GM19438 (cell line): ENCODE measurements at regions not wholly inside any gene's neighbourhood (a gene's known extent, or its start where the extent isn't known, plus 50 kb on each side); places are given as distances from the start of the nearest gene placed in this dataset.
"Not testable (repeated sequence)": the region's sequence is repeated elsewhere in the genome, so short reads cannot be mapped to it uniquely, and the experiment has no call there.

Source experiments
- ATAC-seq: cut with Tn5 transposase; IDR thresholded peaks from one replicate; pipeline ENCODE4 v1.9.1; 2021; ENCODE audit warnings: low read depth; ENCODE audit not compliant: unreplicated experiment

DNA sequence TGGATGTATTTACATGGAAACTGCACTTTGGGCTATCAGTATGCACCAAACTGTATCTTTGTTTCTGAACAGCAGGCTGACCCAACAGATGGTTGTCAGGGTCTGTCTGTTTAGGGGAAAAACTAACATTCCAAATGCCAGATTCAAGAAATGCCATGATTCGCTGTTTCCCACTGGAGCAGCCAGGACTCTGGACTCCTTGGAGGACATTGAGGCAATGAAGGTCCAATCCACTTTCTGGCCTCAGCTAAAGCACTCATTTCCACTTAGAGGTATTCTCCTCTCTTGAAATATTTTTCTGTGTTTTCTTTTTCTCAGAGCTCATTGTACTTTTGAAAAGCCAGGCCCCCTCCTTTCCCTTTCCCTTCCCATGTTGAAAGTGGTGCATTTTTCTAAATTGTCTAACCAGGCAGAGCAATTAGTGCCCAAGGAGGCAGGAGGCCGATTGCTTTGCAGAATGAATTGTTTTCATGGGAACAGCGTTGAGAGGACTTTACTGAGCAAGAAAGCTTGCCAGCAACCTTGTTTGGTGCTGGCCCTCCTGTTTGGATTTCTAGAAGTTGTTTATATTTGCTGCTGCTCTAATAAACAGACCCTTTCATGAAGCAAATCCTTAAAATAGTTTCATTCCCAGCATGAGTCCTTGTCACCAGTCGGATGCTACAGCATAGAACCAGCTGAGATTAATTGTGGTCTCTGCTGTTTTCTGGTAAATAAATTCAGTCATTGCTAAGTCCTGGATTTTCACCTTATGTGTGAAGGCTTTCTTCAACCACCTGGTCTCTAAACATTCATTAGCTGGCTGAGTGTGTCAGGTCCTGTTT is 132.8 kb upstream of the TAF11L2 start:
- no peak for ATAC-seq

DNA sequence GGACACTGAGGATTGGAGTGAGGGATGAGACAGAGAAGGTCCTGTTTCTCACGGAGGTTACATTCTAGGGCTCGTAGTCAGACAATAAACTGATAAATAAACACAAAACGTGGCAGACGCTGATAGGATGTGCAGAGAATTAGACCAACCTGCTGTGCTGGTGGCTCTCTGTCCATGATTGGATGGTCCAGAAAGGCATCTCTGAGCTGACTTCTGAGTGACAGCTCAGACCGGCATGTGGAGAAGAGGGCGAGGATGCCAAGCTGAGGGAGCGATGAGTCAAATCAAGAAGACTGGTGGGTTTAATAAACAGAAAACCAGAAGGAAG is 132.3 kb upstream of the TAF11L2 start:
- no peak for ATAC-seq

GRCh38 chr5:17367256-17367840 is 130.7 kb upstream of the TAF11L2 start:
- no peak for ATAC-seq

GRCh38 chr5:17370651-17371050 is 127.4 kb upstream of the TAF11L2 start:
- no peak for ATAC-seq

DNA sequence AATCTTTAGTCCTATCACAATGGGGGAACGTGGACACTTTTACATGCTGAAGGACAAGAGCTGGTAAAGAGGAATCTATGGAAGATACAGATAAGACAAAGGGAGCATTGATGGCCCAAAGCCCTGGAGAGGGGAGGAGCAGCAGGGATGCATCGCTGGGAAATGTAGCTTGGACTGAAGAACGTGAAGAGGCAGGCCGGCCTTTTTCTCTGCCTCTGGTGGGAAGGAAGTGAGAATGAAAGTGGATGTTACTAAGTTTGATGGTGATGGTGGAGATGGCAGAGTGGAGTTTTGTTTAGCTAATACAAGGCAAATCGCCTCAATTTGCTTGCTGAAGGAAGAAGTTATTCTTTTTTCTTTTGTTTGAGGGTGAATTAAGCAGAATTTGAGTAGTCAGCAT is 124.6 kb upstream of the TAF11L2 start:
- no peak for ATAC-seq

DNA sequence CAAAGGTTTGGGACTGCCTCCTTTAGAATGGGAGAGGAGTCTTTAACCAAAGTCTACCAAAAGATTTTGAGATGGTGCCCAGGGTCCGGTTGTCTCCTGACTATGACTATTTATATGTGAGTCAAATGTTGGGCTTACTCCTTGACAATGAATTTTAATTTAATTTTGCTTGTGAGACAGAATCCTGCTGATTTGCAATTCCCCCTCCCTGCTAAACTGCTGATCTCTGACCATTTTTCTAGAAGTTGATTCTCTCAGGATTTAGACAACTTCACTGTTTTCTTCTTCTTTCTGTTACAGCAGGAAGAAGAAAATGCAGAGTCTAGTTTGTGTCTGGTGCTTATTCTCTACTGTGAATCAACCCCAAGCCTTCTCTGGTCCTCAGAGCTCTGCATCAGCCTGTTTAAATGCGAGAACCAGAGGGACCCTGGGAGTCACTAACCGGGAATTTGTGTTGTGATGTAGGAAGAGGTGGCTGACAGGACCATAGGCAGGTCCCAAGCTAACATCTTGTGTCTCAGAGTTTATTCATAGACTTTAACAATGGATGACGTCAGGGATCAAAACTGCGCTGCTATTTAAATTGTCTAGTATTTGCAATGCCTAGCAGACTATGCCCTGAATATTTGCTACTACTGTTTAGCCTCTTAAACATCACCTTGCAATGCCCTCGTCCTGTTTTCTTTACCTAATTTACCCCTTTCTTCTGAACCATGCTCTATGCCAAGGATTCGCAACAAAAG is 124.0 kb upstream of the TAF11L2 start:
- ATAC-seq: no peak

GRCh38 chr5:17374973-17375742 is 122.9 kb upstream of the TAF11L2 start:
- no peak for ATAC-seq

- ATAC-seq: not testable (repeated sequence)
These were observed 122.1 kb upstream of the TAF11L2 start for GRCh38 chr5:17375886-17376285.

GRCh38 chr5:17378346-17378997 is 119.6 kb upstream of the TAF11L2 start:
- no peak for ATAC-seq

DNA sequence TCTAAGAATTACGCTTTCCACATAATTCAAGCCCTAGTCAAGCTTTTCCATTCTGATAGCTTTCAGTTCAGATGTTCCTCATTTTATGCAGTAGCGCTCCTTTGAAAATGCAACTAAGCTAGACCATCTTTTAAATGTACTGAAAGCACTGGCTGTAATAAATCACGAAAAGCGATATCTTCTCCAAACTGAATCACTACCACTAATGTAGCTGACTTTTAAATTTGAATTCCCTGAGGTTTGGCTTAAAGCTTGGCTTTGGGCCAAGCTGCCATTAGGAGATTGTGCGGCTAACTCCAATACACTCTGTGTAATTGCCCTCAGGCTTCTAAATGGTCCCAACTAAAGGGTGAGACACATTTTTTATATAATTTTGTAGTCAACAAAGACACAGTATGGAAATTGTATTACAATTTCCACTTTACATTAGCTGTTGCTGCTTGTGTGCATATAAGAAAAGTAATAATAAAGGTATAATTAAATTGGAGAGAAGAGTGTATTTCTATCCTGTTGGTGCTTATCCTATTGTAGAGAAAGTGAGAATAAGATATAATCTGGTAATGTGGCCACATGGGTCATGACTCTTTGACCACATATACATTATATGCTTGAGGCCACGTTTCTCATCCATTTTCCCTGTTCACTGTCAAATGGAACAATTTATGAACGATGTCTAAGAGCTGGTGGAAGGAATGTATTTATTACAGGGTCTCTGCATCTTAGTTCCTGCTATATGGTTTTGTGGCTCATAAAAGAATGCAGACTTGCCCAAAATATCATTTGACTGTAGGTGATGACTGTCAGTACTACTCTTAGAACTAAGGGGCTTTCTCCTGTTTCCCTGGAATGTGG is 118.7 kb upstream of the TAF11L2 start:
- no peak for ATAC-seq

DNA sequence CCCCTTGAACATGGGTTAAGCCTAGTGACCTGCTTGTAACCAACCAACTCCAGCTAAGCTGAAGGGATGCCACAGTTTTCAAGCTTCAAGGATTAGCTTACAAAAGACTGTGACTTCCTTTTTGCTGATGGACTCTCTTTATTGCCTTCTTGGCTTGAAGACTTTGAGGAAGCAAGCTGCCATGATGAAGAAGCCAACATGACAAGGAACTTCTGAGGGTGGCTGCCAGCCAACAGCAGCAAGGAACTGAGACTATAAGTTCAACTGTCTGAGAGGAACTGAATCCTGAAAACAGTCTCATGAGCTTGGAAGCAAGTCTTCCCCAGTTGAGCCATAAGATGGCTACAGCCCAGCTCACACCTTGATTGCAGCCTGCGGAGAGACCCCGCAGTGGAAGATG is 116.1 kb upstream of the TAF11L2 start:
- ATAC-seq: no peak

DNA sequence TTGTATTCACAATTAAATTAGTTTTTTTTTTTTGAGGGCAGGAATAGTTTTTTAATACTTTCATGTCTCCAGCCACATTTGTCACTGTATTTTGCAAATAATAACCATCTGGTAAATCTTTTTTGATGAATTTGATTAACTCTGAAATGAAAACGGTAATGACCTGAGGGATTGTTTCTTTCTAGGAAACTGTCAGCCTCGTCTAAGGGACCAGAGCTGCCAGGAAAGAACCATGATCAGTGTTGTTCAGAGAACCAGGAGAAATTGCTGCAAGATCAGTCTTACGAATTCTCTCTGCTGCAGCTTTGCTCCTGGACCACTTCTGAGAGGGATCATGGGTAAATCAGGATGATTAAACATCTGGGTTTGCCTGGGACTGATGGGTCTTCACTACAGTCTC is 114.5 kb upstream of the TAF11L2 start:
- ATAC-seq: no peak

- ATAC-seq: no peak
These were observed 113.8 kb upstream of the TAF11L2 start for GRCh38 chr5:17384181-17384580.

GRCh38 chr5:17388717-17389116 is 109.3 kb upstream of the TAF11L2 start:
- ATAC-seq: no peak

DNA sequence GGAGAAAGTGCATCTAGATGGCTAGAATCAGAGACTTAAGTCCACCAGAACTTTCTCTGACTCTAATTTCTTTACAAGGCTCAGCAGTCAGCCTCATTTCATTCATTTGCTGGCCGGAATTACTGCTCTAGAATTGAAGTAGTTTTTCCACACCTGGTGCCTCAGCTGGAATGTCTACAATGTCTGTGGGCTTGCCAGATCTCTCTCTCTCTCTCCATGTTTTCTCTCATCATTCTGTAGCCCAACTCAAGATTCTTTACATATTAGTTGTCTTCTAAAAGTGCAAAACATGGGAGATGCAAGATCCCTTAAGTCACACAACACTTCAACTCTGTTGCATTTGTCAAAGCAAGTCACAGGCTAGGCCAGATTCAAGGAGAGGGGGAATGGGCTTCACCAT is 103.9 kb upstream of the TAF11L2 start:
- no peak for ATAC-seq

GRCh38 chr5:17395106-17395880 is 102.7 kb upstream of the TAF11L2 start:
- no peak for ATAC-seq

GRCh38 chr5:17396247-17396646 is 101.8 kb upstream of the TAF11L2 start:
- ATAC-seq: no peak

- ATAC-seq: no peak
These were observed 99.6 kb upstream of the TAF11L2 start for GRCh38 chr5:17398431-17398830.
